ENCODE measurements at regions not wholly inside any gene's neighbourhood (a gene's known extent, or its start where the extent isn't known, plus 50 kb on each side); places are given as distances from the start of the nearest gene placed in this dataset.

GRCh38 chr12:66884091-66884490, 205.2 kb upstream of the GRIP1 start:
- TF ChIP-seq CTCF (IDR thresholded peaks at IDR 0.05) (no peak), POLR2A (IDR thresholded peaks at IDR 0.05) (no peak), POLR2AphosphoS5 (IDR thresholded peaks at IDR 0.05) (no peak)

Measured in breast epithelium (tissue), 3 donors.